WERI-Rb-1 (cell line): ENCODE measurements at regions not wholly inside any gene's neighbourhood (a gene's known extent, or its start where the extent isn't known, plus 50 kb on each side); places are given as distances from the start of the nearest gene placed in this dataset.
"Not testable (repeated sequence)": the region's sequence is repeated elsewhere in the genome, so short reads cannot be mapped to it uniquely, and the experiment has no call there.

Experiments
- DNase-seq: peaks from one replicate; pipeline ENCODE4 v3.0.0-alpha.2; 2020
- H3K27ac ChIP-seq: fragments of 250-450 bp; sonication (Bioruptor Pico); 2 replicates; pipeline ENCODE4 v1.5.1; 2020; ENCODE audit warnings: mild to moderate bottlenecking, moderate library complexity
- H3K27me3 ChIP-seq: fragments of 250-450 bp; sonication (Bioruptor Pico); 2 replicates; pipeline ENCODE4 v1.5.1; 2021; ENCODE audit warnings: mild to moderate bottlenecking, low read depth, moderate library complexity; ENCODE audit not compliant: insufficient read depth, severe bottlenecking
- H3K36me3 ChIP-seq: fragments of 250-450 bp; sonication (Bioruptor Pico); 2 replicates; pipeline ENCODE4 v1.5.1; 2020; ENCODE audit warnings: mild to moderate bottlenecking, moderate library complexity
- H3K4me3 ChIP-seq: 2 replicates; pipeline ENCODE4 v1.5.1; 2011; ENCODE audit warnings: low read depth, mild to moderate bottlenecking, control low read depth, low read length
- H3K9me3 ChIP-seq: fragments of 250-450 bp; sonication (Bioruptor Pico); 2 replicates; pipeline ENCODE4 v1.5.1; 2021; ENCODE audit warnings: mild to moderate bottlenecking, moderate library complexity; ENCODE audit not compliant: severe bottlenecking
- TF ChIP-seq, protein P1 (sequence below): IDR thresholded peaks from 2 replicates; pipeline ENCODE4 v1.5.1; 2011; ENCODE audit warnings: low read depth, mild to moderate bottlenecking, control low read depth, inconsistent platforms, low read length

DNA sequence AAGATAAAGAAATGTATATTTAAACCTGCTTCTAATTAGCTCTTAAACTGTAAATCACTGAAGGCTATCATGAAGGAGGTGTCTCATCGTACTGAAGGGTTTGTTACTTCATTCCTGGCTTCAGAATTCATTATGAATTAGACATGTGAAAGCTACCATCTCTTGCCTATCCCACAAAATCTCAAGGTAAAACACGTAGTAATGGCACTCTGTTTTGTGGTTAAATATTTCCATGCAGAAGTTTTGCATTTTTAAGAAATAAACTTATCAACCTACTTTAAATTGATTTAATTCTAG, 490.7 kb upstream of the NUDT12 start:
- TF ChIP-seq, protein P1, sequence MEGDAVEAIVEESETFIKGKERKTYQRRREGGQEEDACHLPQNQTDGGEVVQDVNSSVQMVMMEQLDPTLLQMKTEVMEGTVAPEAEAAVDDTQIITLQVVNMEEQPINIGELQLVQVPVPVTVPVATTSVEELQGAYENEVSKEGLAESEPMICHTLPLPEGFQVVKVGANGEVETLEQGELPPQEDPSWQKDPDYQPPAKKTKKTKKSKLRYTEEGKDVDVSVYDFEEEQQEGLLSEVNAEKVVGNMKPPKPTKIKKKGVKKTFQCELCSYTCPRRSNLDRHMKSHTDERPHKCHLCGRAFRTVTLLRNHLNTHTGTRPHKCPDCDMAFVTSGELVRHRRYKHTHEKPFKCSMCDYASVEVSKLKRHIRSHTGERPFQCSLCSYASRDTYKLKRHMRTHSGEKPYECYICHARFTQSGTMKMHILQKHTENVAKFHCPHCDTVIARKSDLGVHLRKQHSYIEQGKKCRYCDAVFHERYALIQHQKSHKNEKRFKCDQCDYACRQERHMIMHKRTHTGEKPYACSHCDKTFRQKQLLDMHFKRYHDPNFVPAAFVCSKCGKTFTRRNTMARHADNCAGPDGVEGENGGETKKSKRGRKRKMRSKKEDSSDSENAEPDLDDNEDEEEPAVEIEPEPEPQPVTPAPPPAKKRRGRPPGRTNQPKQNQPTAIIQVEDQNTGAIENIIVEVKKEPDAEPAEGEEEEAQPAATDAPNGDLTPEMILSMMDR: no peak

DNA sequence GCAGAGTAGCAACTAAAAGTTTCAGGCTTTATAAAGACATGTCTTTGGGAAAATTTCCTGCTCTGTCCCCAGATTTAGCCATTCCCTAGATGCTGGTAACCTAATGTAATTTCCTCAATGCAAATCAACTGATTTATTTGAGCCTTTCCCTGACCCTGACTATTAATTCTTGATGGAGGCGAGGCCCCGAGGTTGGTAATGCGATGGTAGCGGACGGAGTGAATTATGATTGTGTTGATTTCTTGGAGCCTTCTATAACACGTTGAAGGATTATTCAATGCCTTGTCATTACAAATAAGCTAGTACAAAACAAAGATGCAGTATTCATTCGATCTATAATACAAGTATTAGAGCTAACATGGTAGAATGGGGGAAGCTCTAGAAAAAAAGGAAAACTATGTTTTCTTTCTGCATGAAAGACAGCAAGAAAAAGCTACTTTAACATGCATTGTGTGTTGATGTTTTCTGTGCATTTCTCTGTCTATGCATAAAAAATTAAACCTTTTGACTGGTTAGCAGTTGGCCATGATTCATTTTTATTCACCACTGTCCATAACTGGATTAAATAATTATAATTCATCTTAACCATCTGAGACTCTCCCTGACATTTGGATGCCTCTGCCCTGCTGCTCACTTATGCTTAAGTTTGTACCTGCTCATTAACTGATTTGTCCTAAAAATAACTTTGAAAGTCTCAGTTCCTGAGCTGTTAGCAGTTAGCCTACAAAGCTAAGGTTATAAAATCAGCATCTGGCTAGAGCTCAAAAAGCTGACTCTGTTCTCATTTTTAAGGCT, 490.2 kb upstream of the NUDT12 start:
- no peaks in the 10 kb centered on the region for H3K36me3 ChIP-seq
- no peaks in the 10 kb centered on the region for H3K27me3 ChIP-seq
- no peak overlapping the region for H3K4me3 ChIP-seq
- H3K9me3 ChIP-seq: no peaks in the 10 kb centered on the region
- TF ChIP-seq, protein P1: no peak
- H3K27ac ChIP-seq: no peak overlapping the region
- DNase-seq: no peak

More for the DNA sequence above, 490.7 kb upstream of the NUDT12 start:
- Histone ChIP-seq H3K27me3 (no peaks in the 10 kb centered on the region), H3K4me3 (no peak overlapping the region), H3K27ac (no peak overlapping the region), H3K36me3 (no peaks in the 10 kb centered on the region), H3K9me3 (no peaks in the 10 kb centered on the region)
- no peak for DNase-seq

DNA sequence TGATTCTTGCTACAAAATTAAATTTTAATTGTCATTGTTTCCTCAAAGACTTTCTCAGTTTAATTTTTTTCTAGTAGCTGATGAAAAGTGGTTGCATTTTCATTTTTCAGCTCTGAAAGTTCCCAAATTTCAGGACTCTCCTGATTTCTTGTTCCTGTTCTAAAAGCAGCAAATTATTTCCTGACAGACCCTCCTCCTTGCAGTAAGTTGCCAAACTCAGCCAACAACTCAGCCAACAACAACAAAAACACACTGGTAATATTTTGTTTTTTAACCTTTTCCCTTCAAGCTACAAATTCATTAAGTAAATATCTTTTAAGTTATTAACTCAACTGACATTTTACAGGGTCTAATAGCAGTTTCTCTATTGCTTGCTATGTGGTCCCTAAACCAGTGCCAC, 487.8 kb upstream of the NUDT12 start:
- Histone ChIP-seq H3K4me3 (no peak overlapping the region), H3K36me3 (no peaks in the 10 kb centered on the region), H3K27ac (no peak overlapping the region), H3K27me3 (no peaks in the 10 kb centered on the region), H3K9me3 (no peaks in the 10 kb centered on the region)
- no peak for DNase-seq
- TF ChIP-seq, protein P1: no peak

DNA sequence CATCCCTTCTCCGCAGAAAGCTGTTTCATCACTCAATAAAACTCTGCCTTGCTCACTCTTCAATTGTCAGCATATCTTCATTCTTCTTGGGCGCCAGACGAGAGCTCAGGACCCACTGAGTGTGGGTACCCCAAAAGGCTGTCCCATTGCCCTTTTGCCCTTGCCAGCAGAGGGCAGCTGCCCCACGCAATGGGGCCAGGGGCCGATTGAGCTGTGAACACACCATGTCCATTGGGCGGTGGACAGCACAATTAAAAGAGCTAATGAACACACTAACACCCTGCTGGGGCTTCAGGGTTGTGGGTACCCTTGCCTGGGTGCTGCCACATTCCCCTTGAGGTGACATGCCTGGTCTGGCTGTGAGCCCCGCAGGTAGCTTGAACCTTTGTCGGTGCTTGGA, 487.2 kb upstream of the NUDT12 start:
- Histone ChIP-seq H3K4me3 (no peak overlapping the region), H3K36me3 (no peaks in the 10 kb centered on the region), H3K27me3 (no peaks in the 10 kb centered on the region), H3K9me3 (no peaks in the 10 kb centered on the region), H3K27ac (no peak overlapping the region)
- TF ChIP-seq, protein P1: no peak
- no peak for DNase-seq

DNA sequence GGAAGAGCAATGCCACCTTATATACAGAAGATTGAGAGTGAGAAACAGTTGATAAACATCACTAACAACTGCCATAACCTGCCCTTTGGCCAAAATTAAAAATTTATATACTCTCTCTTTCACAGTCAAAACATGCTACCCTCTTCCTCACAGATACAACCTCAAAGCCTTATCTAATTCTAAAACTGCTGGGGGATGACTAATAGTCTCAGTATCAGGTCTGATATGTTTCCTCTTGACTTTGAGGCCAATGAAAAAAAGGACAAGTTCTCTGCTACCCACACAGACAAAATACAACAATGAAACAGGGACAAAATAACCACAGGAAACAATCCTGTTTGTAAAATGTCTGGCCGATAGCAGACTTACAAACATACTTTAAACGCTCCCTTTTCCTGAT, 485.6 kb upstream of the NUDT12 start:
- H3K27ac ChIP-seq: no peak overlapping the region
- no peak overlapping the region for H3K4me3 ChIP-seq
- no peaks in the 10 kb centered on the region for H3K36me3 ChIP-seq
- no peak for DNase-seq
- H3K27me3 ChIP-seq: no peaks in the 10 kb centered on the region
- TF ChIP-seq, protein P1: no peak
- H3K9me3 ChIP-seq: no peaks in the 10 kb centered on the region

DNA sequence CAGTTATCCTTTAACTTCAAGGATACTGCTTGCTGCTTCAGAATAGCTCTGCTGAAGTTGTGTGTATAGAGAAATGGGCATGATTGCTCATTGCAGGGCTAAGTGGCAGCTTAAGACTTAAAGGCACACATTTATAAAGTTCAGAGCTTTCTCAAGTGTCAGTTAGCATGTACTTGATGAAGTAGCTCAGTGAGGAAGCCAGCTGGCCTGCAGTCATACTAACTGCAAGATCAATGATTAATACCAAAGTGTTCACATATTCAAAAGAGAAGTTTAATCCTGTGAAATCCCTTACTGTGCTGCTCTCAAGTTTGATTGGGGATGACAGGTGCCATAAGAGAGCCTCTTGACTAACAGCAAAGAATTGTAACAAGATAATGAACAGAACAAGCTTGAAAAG, 483.4 kb upstream of the NUDT12 start:
- Histone ChIP-seq H3K4me3 (no peak overlapping the region), H3K36me3 (no peaks in the 10 kb centered on the region), H3K27ac (no peak overlapping the region), H3K27me3 (no peaks in the 10 kb centered on the region), H3K9me3 (no peaks in the 10 kb centered on the region)
- TF ChIP-seq, protein P1: no peak
- peak; percentile 65 for DNase-seq

DNA sequence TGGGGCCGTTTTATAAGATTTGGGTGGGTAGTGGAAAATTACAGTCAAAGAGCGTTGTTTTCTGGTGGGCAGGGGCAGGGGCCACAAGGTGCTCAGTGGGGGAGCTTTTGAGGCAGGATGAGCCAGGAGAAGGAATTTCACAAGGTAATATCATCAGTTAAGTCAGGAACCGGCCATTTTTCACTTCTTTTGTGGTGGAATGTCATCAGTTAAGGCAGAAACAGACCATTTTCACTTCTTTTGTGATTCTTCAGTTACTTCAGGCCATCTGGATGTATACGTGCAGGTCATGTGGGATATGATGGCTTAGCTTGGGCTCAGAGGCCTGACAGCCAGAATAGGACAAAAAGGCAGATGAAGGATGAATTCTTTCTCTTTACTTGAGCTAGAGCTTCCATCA, 477.3 kb upstream of the NUDT12 start:
- not testable (repeated sequence) for H3K27me3 ChIP-seq, H3K4me3 ChIP-seq, H3K36me3 ChIP-seq, H3K9me3 ChIP-seq, DNase-seq, H3K27ac ChIP-seq

DNA sequence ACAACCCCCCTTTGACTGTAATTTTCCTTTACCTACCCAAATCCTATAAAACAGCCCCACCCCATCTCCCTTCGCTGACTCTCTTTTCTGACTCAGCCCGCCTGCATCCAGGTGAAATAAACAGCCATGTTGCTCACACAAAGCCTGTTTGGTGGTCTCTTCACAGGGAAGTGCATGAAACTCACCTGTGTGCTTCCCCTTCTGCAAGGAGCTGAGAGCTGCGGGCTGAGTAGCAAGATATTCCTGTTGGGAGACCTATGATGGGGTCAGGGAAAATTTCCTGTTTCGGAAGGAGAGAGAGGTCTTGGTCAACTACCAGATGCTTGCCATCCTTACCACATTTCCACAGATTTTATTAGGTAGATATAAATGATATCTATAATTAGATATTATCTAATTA, 474.5 kb upstream of the NUDT12 start:
- not testable (repeated sequence) for H3K27ac ChIP-seq, H3K27me3 ChIP-seq, H3K4me3 ChIP-seq, DNase-seq, H3K9me3 ChIP-seq, H3K36me3 ChIP-seq

DNA sequence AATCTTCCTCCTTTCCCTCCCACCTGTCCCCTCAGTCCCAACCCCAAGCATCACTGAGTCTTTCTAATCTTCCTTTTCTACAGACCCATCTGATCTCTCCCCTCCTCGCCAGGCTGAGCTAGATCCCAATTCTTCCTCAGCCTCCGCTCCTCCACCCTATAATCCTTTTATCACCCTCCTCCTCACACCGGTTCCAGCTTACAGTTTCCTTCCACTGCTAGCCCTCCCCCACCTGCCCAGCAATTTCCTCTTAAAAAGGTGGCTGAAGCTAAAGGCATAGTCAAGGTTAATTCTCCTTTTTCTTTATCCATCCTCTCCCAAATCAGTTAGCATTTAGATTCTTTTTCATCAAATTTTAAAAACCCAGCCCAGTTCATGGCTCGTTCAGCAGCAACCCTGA, 470.6 kb upstream of the NUDT12 start:
- DNase-seq: peak; percentile 44
- H3K27ac ChIP-seq: not testable (repeated sequence)

More for the DNA sequence above, 470.6 kb upstream of the NUDT12 start:
- H3K9me3 ChIP-seq, H3K27me3 ChIP-seq, H3K4me3 ChIP-seq, H3K36me3 ChIP-seq: not testable (repeated sequence)
